22Rv1 (cell line): ENCODE measurements at regions not wholly inside any gene's neighbourhood (a gene's known extent, or its start where the extent isn't known, plus 50 kb on each side); places are given as distances from the start of the nearest gene placed in this dataset.

Source experiments
- ZFX ChIP-seq: fragments of 450-650 bp; IDR thresholded peaks from 2 replicates; pipeline ENCODE4 v1.6.1; 2017; ENCODE audit warnings: antibody characterized with exemption, borderline replicate concordance
- TF ChIP-seq, protein P1 (sequence below): fragments of 450-650 bp; IDR thresholded peaks from 2 replicates; pipeline ENCODE4 v1.5.1; 2017; ENCODE audit warnings: mild to moderate bottlenecking

DNA sequence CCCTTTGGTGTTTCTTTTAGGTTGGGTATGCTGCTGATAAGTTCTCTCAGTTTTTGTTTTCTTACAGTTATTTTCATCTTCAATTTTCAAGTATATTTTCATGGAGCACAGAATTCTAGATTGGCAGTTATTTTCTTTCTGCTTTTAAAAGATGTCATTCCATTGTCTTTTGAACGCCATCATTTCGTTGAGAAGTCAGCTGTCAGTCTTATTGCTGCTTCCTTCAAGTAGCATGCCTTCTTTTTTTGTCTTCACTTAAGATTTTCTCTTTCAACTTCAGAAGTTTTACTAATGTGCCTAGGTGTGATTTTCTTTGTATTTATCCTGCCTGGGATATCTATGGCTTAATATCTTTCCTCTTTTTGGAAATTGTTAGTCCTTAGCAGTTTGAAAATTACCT, 262.2 kb upstream of the PMFBP1 start:
- TF ChIP-seq, protein P1, sequence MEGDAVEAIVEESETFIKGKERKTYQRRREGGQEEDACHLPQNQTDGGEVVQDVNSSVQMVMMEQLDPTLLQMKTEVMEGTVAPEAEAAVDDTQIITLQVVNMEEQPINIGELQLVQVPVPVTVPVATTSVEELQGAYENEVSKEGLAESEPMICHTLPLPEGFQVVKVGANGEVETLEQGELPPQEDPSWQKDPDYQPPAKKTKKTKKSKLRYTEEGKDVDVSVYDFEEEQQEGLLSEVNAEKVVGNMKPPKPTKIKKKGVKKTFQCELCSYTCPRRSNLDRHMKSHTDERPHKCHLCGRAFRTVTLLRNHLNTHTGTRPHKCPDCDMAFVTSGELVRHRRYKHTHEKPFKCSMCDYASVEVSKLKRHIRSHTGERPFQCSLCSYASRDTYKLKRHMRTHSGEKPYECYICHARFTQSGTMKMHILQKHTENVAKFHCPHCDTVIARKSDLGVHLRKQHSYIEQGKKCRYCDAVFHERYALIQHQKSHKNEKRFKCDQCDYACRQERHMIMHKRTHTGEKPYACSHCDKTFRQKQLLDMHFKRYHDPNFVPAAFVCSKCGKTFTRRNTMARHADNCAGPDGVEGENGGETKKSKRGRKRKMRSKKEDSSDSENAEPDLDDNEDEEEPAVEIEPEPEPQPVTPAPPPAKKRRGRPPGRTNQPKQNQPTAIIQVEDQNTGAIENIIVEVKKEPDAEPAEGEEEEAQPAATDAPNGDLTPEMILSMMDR = no peak
- no peak for TF ChIP-seq ZFX
